Suppressor macrophage treated with lipopolysaccharide for 1 hour (primary cell): ENCODE measurements at regions not wholly inside any gene's neighbourhood (a gene's known extent, or its start where the extent isn't known, plus 50 kb on each side); places are given as distances from the start of the nearest gene placed in this dataset.
A peak's percentile ranks its signal among the peaks of the same experiment; 100 is the strongest.

Experiments
- DNase-seq, 3 donors: peaks; one replicate each; pipeline ENCODE4 v3.0.0-alpha.2; 2020 to 2022

DNA sequence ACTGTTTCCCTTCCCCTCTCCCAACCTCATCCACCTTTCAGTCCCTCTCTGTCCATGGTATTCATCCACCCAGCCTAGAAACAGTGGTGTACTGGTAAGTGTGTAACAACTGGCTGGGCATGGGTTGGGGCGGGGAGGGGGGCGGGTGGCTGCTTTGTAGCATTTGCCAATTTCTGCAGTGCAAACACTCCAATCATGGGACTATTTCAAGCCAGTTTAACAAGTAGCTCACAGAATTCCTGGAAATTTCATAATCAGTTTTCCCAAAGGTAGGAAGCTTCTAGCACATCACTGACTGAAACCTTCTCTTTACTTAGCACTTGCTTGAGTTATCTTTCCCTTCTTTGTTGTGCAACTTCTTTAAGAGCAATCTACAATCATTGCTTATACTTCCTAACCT is 100.8 kb upstream of the WASF3 start:
- no peak for DNase-seq

DNA sequence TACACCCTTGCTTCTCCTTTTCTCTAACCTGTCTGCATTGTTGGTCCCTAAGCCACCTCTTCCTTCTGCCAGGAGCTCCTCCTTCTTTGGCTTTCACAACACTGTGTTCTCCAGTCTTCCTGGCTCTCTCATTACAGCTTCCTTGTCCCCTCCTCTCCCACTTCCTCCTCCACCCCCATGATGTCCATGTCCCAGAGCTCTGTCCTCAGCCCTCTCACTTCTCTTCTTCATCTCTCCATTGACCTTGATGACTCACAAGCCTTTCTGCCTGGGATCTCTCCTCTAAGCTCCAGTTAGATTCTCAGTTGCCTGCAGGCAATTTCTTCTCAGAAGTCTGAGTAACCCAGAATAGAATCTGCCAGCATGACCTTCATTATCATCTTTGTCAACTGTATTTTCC is 100.3 kb upstream of the WASF3 start:
- peak in 2 of 3 donors; percentile 2 for DNase-seq

GRCh38 chr13:26458196-26458749 is 99.2 kb upstream of the WASF3 start:
- no peak for DNase-seq

- DNase-seq = no peak
Measured at GRCh38 chr13:26459276-26460131, 98.0 kb upstream of the WASF3 start.

DNA sequence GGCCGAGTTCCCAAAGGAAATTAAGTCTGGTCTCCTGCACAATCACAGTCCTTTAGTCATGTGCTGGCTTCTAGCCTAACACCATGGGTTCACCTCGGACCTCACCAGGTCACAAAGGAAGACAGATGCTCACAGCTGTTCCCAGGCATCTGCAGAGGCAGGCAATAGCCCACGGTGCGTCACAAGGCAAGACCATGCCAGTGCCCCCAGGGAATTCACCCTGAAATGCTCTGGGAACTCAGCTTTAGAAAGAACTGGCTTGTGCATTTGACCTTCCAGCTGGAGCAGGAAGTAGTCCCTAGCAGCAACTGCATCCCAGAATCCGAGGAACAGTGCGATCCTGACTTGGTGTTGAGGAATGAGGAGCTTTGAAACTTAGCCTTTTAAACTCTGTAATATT is 96.8 kb upstream of the WASF3 start:
- DNase-seq = no peak

DNA sequence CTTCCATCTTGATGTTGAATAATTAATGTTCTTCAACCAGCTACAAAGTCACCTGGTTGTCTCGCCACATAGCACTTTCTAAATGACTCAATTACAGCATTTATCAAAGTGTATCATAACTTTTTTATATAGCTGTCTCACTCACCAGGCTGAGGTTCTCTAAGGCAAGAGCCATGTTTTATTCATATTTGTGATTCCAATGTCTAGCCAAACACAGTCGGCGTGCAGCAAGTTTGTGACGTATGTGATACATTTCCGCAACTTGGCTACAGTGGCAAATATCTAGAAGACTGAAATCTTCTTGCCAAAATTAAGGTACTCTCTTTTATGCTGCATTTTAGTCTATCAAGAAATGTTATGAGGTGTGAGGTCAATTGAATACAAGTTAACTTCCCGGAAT is 94.2 kb upstream of the WASF3 start:
- no peak for DNase-seq

- no peak for DNase-seq
Measured at GRCh38 chr13:26463848-26464247, 93.6 kb upstream of the WASF3 start.

- DNase-seq = no peak
Measured at GRCh38 chr13:26465514-26465913, 92.0 kb upstream of the WASF3 start.

DNA sequence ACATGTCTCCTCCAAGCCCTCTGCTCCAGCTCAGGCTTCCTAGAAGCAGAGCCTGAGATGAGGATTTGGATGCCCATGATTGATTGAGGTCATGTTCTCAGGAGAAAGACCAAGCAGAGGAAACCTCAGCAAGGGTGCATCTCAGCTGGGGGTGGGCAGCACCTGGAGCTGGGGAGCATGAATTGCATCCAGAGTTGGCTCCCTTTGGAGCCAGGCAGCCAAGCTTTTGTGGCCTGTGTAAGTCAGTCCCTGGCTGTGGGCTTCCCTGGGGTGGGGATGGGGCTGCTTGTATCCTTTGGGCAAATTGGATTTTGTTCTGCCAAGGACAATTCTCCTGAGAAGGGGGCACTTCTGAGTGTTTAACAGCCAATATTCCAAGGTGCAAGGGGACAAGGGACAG is 91.5 kb upstream of the WASF3 start:
- no peak for DNase-seq

DNA sequence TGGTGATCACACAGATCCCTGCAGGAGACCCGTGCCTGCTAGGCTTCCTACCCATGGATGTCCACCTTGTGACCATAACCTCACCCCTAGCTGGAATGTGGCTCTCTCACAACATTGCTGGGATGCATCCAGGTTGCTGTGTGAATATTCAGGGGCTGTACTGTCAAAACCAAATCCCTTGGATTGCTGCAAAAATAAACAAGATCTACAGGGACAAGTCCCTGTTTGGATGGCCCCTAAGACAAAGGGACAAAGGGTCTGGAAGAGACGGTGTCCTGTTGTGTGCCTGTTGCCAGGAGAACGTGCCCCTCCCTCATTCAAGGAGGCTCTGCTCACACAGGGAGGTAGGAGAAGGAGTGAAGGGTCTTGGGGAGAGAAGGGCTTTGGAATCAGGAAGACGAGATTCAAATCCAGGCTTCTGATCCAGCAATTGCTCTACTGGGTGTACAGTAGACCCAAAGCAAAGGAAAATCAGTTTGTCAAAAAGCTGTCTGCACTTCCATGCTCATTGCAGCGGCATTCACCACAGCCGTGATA is 89.2 kb upstream of the WASF3 start:
- no peak for DNase-seq

DNA sequence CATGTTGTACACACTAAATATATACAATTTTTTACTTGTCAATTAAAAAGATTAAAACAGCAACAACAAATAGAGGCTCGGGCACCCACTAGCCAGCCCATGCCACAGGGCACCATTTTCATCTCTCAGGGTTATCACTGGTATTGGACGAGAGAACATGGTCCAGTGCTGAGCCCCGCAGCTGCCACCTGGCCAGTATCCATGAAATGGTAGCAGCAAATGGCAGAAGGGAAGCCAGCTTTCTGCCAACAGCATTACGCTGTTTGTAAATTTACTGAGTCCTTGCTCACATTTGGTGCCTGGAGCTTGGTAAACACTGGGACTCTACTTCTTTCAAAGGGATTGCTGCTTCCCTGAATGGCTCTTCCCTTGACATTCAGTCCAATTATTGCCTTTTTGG is 87.9 kb upstream of the WASF3 start:
- no peak for DNase-seq

- no peak for DNase-seq
Measured at GRCh38 chr13:26471807-26472206, 85.7 kb upstream of the WASF3 start.

GRCh38 chr13:26473571-26474230 is 83.8 kb upstream of the WASF3 start:
- no peak for DNase-seq

- DNase-seq = no peak
Measured at GRCh38 chr13:26474286-26474685, 83.2 kb upstream of the WASF3 start.

- DNase-seq = no peak
Measured at GRCh38 chr13:26475176-26476110, 82.0 kb upstream of the WASF3 start.

GRCh38 chr13:26476111-26476781 is 81.2 kb upstream of the WASF3 start:
- DNase-seq = no peak

DNA sequence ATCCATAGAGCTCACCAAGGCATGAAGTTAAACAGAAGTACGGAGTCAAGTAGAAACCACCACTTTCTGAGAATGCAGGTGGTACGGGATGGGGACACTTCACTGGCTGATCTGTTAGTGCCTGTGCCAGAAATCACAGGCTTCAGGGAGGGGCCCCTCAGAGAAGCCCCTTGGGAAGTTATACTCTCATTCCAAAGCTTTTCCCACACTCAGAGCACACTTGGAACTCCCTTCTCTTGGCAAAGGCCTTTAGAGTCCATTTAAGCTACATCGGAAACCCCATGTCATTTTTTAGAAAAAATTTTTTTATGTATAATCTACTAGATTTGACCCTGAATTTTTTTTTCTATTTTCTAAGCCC is 80.7 kb upstream of the WASF3 start:
- no peak for DNase-seq

- DNase-seq = no peak
Measured at GRCh38 chr13:26477681-26478080, 79.8 kb upstream of the WASF3 start.

- DNase-seq = no peak
Measured at GRCh38 chr13:26480246-26480855, 77.1 kb upstream of the WASF3 start.

- peak; percentile 74 to 81 (median 80) for DNase-seq
Measured at GRCh38 chr13:26482451-26483197, 74.9 kb upstream of the WASF3 start.

DNA sequence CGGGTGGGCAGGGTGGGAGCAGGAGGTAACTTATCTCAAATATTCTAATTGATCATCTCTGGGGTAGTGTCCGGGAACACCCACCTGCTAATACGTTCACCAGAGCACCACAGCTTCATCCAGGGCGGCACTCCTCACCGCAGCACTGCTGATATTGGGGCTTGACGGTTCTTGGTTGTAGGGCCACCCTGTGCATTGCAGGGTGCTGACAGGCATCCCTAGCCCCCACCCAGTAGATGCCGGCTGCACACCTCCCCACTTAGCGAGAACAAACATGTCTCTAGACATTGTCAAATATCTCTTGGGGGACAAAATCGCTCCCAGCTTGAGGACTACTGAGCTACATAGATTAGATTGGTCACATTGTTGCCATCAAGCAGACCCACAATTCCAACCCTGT is 73.9 kb upstream of the WASF3 start:
- DNase-seq = no peak
